Peyer's patch (tissue), 4 donors: ENCODE measurements at regions not wholly inside any gene's neighbourhood (a gene's known extent, or its start where the extent isn't known, plus 50 kb on each side); places are given as distances from the start of the nearest gene placed in this dataset.

Experiments
- POLR2A ChIP-seq, 2 donors: fragments of 450-650 bp; IDR thresholded peaks; one replicate each; pipeline ENCODE4 v1.5.1; 2017; ENCODE audit warnings: antibody characterized with exemption in 2 of 2, mild to moderate bottlenecking in 2 of 2, moderate library complexity in 2 of 2
- TF ChIP-seq, protein P1 (sequence below), 6 experiments: fragments of 450-650 bp in 4 of 6; fragments of 200-600 bp in 2 of 6; sonication (generic) in 1 of 6; IDR thresholded peaks; one replicate each; pipeline ENCODE4 v1.5.1; 2017 to 2019; ENCODE audit warnings: antibody characterized with exemption in 6 of 6, mild to moderate bottlenecking in 3 of 6, moderate library complexity in 1 of 6

DNA sequence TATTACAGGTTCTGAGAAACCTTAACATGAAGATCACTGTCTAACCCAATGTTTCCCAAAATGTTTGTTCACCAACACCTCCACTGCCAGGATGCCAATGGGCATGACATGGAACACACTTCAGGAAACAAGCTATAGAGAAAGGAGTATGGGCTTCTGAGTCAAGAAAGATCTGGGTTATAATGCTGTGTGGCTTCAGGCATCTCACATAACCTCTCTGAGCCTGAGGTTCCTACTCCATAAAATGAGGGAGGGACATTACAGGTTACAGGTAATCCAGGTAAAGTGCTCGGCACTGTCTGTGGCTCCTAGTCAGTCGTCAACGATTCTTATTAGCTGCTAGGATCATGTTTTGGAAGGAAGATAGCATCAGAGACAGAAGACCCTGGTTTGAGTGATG lies 126.4 kb upstream of the SMAD3 start:
- TF ChIP-seq, protein P1, sequence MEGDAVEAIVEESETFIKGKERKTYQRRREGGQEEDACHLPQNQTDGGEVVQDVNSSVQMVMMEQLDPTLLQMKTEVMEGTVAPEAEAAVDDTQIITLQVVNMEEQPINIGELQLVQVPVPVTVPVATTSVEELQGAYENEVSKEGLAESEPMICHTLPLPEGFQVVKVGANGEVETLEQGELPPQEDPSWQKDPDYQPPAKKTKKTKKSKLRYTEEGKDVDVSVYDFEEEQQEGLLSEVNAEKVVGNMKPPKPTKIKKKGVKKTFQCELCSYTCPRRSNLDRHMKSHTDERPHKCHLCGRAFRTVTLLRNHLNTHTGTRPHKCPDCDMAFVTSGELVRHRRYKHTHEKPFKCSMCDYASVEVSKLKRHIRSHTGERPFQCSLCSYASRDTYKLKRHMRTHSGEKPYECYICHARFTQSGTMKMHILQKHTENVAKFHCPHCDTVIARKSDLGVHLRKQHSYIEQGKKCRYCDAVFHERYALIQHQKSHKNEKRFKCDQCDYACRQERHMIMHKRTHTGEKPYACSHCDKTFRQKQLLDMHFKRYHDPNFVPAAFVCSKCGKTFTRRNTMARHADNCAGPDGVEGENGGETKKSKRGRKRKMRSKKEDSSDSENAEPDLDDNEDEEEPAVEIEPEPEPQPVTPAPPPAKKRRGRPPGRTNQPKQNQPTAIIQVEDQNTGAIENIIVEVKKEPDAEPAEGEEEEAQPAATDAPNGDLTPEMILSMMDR (IDR thresholded peaks at IDR 0.05), result no peak
- no peak for TF ChIP-seq POLR2A (IDR thresholded peaks at IDR 0.05)
